Kidney (tissue), 13 donors: ENCODE measurements at regions not wholly inside any gene's neighbourhood (a gene's known extent, or its start where the extent isn't known, plus 50 kb on each side); places are given as distances from the start of the nearest gene placed in this dataset.

Source experiments
- DNase-seq, 5 donors: peaks; one replicate each; pipeline ENCODE4 v3.0.0-alpha.2; 2013 to 2020
- FAIRE-seq: peaks from 2 replicates; lab custom pipeline; 2012; peaks lifted over from hg19 to GRCh38; lab: Jason Lieb, UNC
- H3K27ac ChIP-seq, 2 donors: one replicate each; pipeline ENCODE4 v1.7.0; 2013; ENCODE audit warnings: low read depth in 2 of 2, low read length in 2 of 2, inconsistent platforms in 1 of 2
- H3K27me3 ChIP-seq: one replicate; pipeline ENCODE4 v1.7.1; 2013; ENCODE audit warnings: low read length, inconsistent platforms; ENCODE audit not compliant: control insufficient read depth, insufficient read depth
- H3K36me3 ChIP-seq, 3 donors: one replicate each; pipeline versions ENCODE4 v1.7.0 to v1.7.1; 2013; ENCODE audit warnings: low read length in 3 of 3, control low read depth in 1 of 3, inconsistent platforms in 1 of 3; ENCODE audit not compliant: insufficient read depth in 3 of 3, control insufficient read depth in 2 of 3
- H3K4me1 ChIP-seq, 3 donors: one replicate each; pipeline versions ENCODE4 v1.7.0 to v1.7.1; 2013; ENCODE audit warnings: low read length in 3 of 3, inconsistent platforms in 1 of 3, low read depth in 1 of 3; ENCODE audit not compliant: control insufficient read depth in 2 of 3, insufficient read depth in 2 of 3
- H3K4me3 ChIP-seq, 3 donors: one replicate each; pipeline versions ENCODE4 v1.7.0 to v1.8.1; 2013; ENCODE audit warnings: low read length in 3 of 3, control low read depth in 1 of 3, inconsistent platforms in 1 of 3
- H3K9ac ChIP-seq, 3 donors: one replicate each; pipeline versions ENCODE4 v1.7.0 to v1.7.1; 2013; ENCODE audit warnings: low read length in 3 of 3, control low read depth in 1 of 3, inconsistent platforms in 1 of 3
- H3K9me3 ChIP-seq, 3 donors: one replicate each; pipeline versions ENCODE4 v1.7.0 to v1.7.1; 2013; ENCODE audit warnings: low read length in 3 of 3, control low read depth in 1 of 3, inconsistent platforms in 1 of 3; ENCODE audit not compliant: control insufficient read depth in 2 of 3, insufficient read depth in 1 of 3
- CTCF ChIP-seq: IDR thresholded peaks from 3 replicates; pipeline ENCODE4 v1.5.1; 2012; ENCODE audit warnings: mild to moderate bottlenecking, moderate library complexity, borderline replicate concordance; ENCODE audit not compliant: insufficient read depth; ENCODE audit errors: extremely low read depth
- intact Hi-C: fragments of 100-400 bp; cut with DNase I; formaldehyde crosslinking; loops from one replicate; pipeline ENCODE4 v1.11.1; 2022
- donor health status: control.
- donor health status: control.
- donor health status: control.
- donor health status: control.
- donor health status: control.
- donor health status: DM: yes; HTN: yes; CAD: no.
- donor health status: Normal renal cell carcinoma (clear cell type).

- no peaks in the 10 kb centered on the region for H3K4me1 ChIP-seq
- TF ChIP-seq CTCF: no peak
- no peak overlapping the region for H3K9ac ChIP-seq
- H3K27ac ChIP-seq: no peak overlapping the region
- FAIRE-seq: no peak
- intact Hi-C loops: no loop called here
- DNase-seq: peak in 2 of 5 donors; percentile 7 to 10
- no peaks in the 10 kb centered on the region for H3K9me3 ChIP-seq
- no peaks in the 10 kb centered on the region for H3K27me3 ChIP-seq
- no peak overlapping the region for H3K4me3 ChIP-seq
- H3K36me3 ChIP-seq: no peaks in the 10 kb centered on the region
These were observed 743.8 kb upstream of the NEGR1 start for GRCh38 chr1:73026114-73026513.

GRCh38 chr1:73009938-73010337 lies 727.6 kb upstream of the NEGR1 start:
- no peak for DNase-seq
- no peaks in the 10 kb centered on the region for H3K27me3 ChIP-seq
- no peaks in the 10 kb centered on the region for H3K9me3 ChIP-seq
- intact Hi-C loops: no loop called here
- no peak for TF ChIP-seq CTCF
- FAIRE-seq: no peak
- no peak overlapping the region for H3K27ac ChIP-seq
- no peak overlapping the region for H3K9ac ChIP-seq
- H3K36me3 ChIP-seq: no peaks in the 10 kb centered on the region
- no peak overlapping the region for H3K4me3 ChIP-seq
- no peaks in the 10 kb centered on the region for H3K4me1 ChIP-seq

- intact Hi-C loops: no loop called here
- H3K27me3 ChIP-seq: no peaks in the 10 kb centered on the region
- no peaks in the 10 kb centered on the region for H3K9me3 ChIP-seq
- H3K9ac ChIP-seq: no peak overlapping the region
- no peak for DNase-seq
- H3K4me3 ChIP-seq: no peak overlapping the region
- FAIRE-seq: no peak
- H3K27ac ChIP-seq: no peak overlapping the region
- no peaks in the 10 kb centered on the region for H3K36me3 ChIP-seq
- TF ChIP-seq CTCF: no peak
- H3K4me1 ChIP-seq: no peaks in the 10 kb centered on the region
These were observed 727.0 kb upstream of the NEGR1 start for GRCh38 chr1:73009311-73009710.

- TF ChIP-seq CTCF: no peak
- DNase-seq: no peak
- FAIRE-seq: no peak
- Histone ChIP-seq H3K4me3 (no peak overlapping the region), H3K36me3 (no peaks in the 10 kb centered on the region), H3K27ac (no peak overlapping the region), H3K27me3 (no peaks in the 10 kb centered on the region), H3K9ac (no peak overlapping the region), H3K9me3 (no peaks in the 10 kb centered on the region), H3K4me1 (no peaks in the 10 kb centered on the region)
- intact Hi-C loops: no loop called here
These were observed 715.3 kb upstream of the NEGR1 start for GRCh38 chr1:72997624-72998023.
